IPS-18c (cell line): ENCODE measurements at regions not wholly inside any gene's neighbourhood (a gene's known extent, or its start where the extent isn't known, plus 50 kb on each side); places are given as distances from the start of the nearest gene placed in this dataset.
"Not testable (repeated sequence)": the region's sequence is repeated elsewhere in the genome, so short reads cannot be mapped to it uniquely, and the experiment has no call there.

Experiments used
- H3K4me3 ChIP-seq: 2 replicates; pipeline ENCODE4 v1.7.0; 2013; ENCODE audit warnings: low read depth, mild to moderate bottlenecking, low read length, moderate library complexity; ENCODE audit not compliant: insufficient read depth
- H3K9me3 ChIP-seq: one replicate; pipeline ENCODE4 v1.6.1; 2013; ENCODE audit warnings: mild to moderate bottlenecking, low read length, moderate library complexity; ENCODE audit not compliant: control insufficient read depth, insufficient read depth

DNA sequence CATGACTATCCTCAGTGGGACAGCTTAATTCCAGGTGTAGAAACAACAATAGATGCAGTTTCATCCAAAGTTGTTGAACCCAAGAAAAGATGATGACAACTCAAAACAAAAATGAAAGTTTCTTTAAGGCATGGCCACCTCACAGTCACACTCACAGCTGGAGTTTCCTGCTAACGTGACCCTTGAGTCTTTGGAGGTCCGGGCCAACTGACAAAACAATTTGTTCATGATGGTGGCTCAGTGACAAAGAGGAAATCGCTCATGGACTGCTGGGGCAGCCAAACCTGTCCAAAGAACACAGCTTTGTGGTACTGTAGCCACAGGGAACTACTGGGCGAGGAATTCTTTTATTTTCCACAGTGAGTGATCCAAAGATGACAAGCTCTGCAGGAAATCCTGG lies 96.0 kb upstream of the JCAD start:
- Histone ChIP-seq H3K9me3 (no peaks in the 10 kb centered on the region), H3K4me3 (no peak overlapping the region)

DNA sequence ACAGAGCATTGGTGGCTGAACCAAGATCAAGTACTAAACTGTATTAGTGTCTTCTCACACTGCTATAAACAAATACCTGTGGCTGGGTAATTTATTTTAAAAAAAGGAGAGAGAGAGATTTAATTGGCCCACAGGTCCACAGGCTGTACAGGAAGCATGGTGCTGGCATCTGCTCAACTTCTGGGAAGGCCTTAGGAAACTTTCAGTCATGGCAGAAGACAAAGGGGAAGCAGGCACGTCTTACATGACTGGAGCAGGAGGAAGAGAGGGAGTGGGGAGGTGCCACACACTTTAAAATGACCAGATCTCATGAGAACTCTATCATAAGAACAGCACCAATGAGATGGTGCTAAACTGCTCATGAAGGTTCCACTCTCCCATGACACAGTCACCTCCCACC lies 95.2 kb upstream of the JCAD start:
- Histone ChIP-seq H3K4me3 (no peak overlapping the region), H3K9me3 (no peaks in the 10 kb centered on the region)

DNA sequence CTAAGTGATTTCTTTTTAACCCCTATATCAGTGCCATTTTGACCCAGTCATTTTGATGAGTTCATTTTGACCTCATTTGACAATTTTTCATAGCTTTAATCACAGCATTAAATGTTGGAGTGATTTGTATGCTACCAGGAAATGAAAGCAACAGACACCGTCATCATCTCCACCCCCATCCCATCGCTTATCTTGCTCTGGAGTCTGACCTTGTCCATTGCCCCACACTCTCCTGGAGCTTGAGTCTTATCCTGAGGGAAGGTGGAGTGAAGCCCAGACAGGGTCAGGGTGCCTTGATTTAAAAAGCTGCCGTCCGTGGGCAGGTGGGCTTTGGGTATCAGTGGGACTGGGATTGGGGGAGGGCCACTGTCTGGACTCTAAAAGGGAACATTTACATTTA lies 94.7 kb upstream of the JCAD start:
- no peaks in the 10 kb centered on the region for H3K9me3 ChIP-seq
- H3K4me3 ChIP-seq = no peak overlapping the region

DNA sequence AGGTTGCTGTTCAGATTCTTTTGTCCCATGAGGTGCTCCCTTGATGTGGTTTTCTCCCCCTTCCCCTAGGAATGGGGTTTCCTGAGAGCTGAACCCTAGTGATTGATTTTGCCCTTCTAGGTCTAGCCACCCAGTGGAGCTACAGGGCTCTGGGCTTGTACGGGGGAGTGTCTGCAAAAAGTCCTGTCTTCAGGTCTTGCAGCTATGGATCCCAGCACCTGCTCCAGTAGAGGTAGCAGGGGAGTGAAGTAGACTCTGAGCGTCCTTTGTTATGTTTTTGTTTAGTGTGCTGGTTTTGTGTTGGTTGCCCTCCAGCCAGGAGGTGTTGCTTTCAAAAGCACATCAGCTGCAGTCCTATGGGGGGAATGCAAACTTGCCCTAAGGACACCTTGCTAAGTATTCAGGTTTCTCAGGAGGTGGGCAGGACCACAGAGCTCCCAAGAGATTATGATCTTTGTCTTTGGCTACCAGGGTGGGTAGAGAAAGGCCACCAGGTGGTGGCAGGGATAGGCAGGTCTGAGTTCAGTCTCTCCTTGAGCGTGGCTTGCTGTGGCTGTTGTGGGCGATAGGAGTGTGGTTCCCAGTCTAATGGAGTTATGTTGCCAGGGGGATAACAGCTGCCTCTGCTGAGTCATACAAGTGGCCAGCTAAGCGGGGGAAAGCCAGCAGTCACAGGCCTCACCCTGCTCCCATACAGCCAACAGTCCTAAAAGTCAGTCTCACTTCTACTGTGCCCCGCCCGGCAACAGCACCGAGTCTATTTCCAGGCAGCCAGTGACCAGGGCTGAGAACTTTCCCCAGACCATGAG lies 92.4 kb upstream of the JCAD start:
- no peaks in the 10 kb centered on the region for H3K9me3 ChIP-seq
- no peak overlapping the region for H3K4me3 ChIP-seq

DNA sequence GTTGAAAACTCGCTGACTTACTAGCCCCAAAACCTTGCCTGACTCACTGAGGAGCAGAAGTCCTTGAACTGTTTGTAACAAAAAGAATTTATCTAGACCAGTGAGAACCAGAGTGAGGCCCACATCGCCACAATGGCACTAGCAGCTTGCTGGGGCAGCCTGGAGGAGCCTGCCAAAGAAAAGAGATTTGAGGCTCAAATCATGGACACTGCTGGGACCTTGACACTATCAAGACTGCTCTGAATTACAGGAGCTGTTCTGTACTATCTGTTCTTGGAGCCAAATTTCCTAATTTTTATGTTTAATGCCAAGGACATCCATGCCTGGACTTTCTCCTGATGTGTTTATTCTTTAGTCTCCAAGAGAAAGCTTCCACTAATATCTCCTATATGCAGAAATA lies 82.0 kb upstream of the JCAD start:
- no peak overlapping the region for H3K4me3 ChIP-seq

DNA sequence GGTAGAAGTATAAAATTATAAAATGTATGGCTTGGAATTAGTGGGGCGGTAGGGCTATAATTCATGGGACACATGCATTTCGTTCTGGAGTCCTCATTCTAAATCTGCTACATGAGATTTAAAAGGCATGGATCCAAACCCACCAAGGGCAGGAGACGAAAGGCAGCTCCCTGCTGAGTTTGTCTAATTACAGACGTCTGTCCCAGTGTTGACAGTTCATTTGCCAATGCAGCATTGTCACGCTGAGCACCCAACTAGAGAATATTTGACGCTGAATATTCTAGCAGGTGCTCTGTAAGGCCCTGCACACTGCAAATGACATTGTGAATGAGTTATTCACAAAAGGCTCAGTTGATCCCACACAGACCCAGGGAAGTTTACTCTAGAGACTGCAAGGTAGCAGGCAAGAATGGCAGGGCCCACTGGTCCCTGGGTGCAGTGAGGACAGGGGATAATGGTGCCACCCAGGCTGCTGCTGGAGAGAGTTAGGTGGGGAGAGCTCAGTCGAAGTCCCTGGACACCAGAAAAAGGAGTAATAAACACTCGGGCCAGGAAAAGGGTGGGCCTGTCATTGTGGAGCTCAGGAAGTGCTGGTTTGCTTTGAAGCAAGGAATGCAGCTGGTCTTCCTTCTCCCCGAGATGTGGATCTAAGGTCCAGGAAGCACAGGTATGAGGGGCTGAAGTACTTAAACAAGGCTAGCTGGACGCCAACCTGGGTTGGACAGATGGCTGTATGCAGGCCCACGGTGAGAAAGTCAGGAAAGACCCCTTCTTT lies 75.0 kb upstream of the JCAD start:
- H3K4me3 ChIP-seq = no peak overlapping the region
- H3K9me3 ChIP-seq = no peaks in the 10 kb centered on the region

More for the DNA sequence above, 82.0 kb upstream of the JCAD start:
- no peaks in the 10 kb centered on the region for H3K9me3 ChIP-seq

DNA sequence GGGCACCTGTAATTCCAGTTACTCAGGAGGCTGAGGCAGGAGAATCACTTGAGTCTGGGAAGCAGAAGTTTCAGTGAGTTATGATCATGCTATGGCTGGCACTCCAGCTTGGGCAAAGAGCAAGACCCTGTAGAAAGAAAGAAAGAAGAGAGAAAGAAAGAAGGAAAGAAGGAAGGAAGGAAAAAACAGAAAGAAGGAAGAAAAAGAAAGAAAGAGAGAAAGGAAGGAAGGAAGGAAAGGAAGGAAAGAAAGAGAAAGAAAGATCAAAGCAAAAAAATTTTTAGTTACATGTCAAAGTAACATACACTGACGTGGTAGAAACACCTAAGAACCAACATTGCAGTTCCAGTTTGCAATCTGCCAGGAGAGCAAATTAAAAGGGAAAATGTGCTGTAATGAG lies 73.8 kb upstream of the JCAD start:
- H3K9me3 ChIP-seq = no peaks in the 10 kb centered on the region

GRCh38 chr10:30131369-30131768 lies 72.0 kb upstream of the JCAD start:
- not testable (repeated sequence) for H3K4me3 ChIP-seq, H3K9me3 ChIP-seq

More for the DNA sequence above, 73.8 kb upstream of the JCAD start:
- no peak overlapping the region for H3K4me3 ChIP-seq

DNA sequence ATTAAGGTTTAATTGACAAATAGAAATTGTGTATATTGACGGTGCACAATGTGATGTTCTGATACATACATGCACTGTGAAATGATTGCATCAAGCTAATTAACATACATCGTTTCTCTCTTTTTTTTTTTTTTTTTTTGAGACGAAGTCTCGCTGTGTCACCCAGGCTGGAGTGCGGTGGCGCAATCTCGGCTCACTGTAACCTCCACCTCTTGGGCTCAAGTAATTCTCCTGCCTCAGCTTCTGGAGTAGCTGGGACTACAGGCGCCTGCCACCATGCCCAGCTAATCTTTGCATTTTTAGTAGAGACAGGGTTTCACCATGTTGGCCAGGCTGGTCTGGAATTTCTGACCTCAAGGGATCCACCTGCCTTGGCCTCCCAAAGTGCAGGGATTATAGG lies 69.9 kb upstream of the JCAD start:
- H3K4me3 ChIP-seq, H3K9me3 ChIP-seq: not testable (repeated sequence)

DNA sequence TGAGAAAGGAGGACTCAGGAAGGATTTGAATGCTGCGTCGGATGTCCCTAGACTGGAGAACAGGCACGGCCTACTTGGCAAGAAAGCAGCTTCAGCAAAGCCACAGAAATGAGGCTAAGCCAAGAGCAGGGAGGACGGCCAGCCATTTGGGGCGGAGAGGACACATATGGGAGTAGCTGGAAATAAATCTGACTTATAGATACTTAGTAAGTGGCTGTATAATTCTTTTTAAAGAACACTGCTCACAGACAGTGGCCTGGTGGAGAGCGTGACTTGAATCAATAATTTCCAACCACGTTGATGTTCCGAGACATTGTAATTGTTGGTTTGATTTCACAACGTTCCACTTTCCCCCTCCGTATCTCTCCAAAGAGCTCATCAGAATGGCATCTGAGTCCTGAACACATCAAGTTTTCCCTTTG lies 67.7 kb upstream of the JCAD start:
- H3K4me3 ChIP-seq = no peak overlapping the region
- H3K9me3 ChIP-seq = no peaks in the 10 kb centered on the region

GRCh38 chr10:30125496-30125895 lies 66.1 kb upstream of the JCAD start:
- H3K4me3 ChIP-seq = no peak overlapping the region
- no peaks in the 10 kb centered on the region for H3K9me3 ChIP-seq

GRCh38 chr10:30124704-30125103 lies 65.3 kb upstream of the JCAD start:
- Histone ChIP-seq H3K9me3 (no peaks in the 10 kb centered on the region), H3K4me3 (no peak overlapping the region)

- Histone ChIP-seq H3K9me3 (no peaks in the 10 kb centered on the region), H3K4me3 (no peak overlapping the region)
Observed at GRCh38 chr10:30121401-30121800, 62.0 kb upstream of the JCAD start.

- no peak overlapping the region for H3K4me3 ChIP-seq
- H3K9me3 ChIP-seq = no peaks in the 10 kb centered on the region
Observed at GRCh38 chr10:30118590-30118989, 59.2 kb upstream of the JCAD start.

GRCh38 chr10:30117812-30118501 lies 58.6 kb upstream of the JCAD start:
- Histone ChIP-seq H3K9me3 (no peaks in the 10 kb centered on the region), H3K4me3 (no peak overlapping the region)

DNA sequence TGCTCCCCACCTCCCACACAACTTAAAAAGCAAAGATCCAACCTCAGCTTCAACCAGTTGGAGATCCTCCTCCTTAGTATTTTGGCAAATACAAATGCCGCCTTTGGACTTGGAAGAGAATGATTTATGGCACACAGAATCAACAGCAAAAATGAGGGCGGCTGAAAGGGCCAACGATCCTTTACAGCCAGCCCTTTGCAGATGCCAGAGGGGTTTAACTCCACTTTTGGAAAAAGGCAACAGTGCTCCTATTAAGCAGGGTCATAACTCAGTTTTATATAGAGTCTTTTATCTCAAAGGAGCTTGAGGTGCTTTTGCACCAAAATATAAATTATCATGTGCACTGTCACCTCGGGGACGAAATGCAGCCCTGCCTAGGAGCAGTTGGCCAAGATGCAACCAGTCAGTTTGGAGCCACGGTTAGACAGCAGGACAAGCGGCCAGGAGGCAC lies 56.7 kb upstream of the JCAD start:
- Histone ChIP-seq H3K9me3 (no peaks in the 10 kb centered on the region), H3K4me3 (no peak overlapping the region)

DNA sequence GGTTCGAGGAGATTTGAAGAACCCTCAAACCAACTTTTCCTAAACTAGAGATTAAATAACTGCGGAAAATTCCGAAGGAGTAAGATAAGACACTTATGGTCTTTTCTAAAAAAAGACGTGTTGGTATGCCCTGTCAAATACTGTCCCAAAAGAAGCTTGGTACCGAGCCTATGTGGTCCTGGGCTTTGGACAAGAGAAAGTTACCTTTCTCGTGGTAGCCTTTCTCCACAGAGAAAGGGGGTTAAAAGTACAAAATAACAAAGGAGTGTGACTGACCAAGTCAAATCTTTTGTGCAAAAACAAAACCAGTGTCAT lies 56.2 kb upstream of the JCAD start:
- Histone ChIP-seq H3K4me3 (no peak overlapping the region), H3K9me3 (no peaks in the 10 kb centered on the region)
